OCI-LY7 (cell line): ENCODE measurements at regions not wholly inside any gene's neighbourhood (a gene's known extent, or its start where the extent isn't known, plus 50 kb on each side); places are given as distances from the start of the nearest gene placed in this dataset.

ENCODE experiments used
- BruUV-seq: library from RNA; stranded (reverse); fragments of 400-500 nt; replicated peaks from 2 replicates; lab custom pipeline; 2021; lab: Mats Ljungman, UMichigan
- CTCF ChIA-PET: fragments of 300-600 bp; sonication (Branson Sonifier 250); formaldehyde crosslinking; loops from one replicate; lab custom pipeline; 2022; ENCODE audit warnings: antibody characterized with exemption; ENCODE audit not compliant: unreplicated experiment; lab: Charles Lee
- POLR2A ChIA-PET: fragments of 300-600 bp; sonication (Branson Sonifier 250); formaldehyde crosslinking; loops from one replicate; lab custom pipeline; 2022; ENCODE audit warnings: antibody characterized with exemption; lab: Charles Lee
- DNase-seq: peaks from one replicate; pipeline ENCODE4 v3.0.0-alpha.2; 2015; ENCODE audit warnings: low spot score
- H2AFZ ChIP-seq: fragments of 200-600 bp; sonication (generic), shearing (Covaris generic); 2 replicates; pipeline ENCODE4 v1.6.1; 2014; ENCODE audit warnings: mild to moderate bottlenecking, antibody characterized with exemption, low read length, moderate library complexity
- H3K27ac ChIP-seq: fragments of 200-600 bp; sonication (generic); 2 replicates; pipeline ENCODE4 v1.5.1; 2014; ENCODE audit warnings: mixed run types, low read depth, mild to moderate bottlenecking, moderate library complexity, low read length, inconsistent platforms; ENCODE audit not compliant: poor library complexity, severe bottlenecking
- H3K36me3 ChIP-seq: fragments of 200-600 bp; sonication (generic); 2 replicates; pipeline ENCODE4 v1.6.1; 2014; ENCODE audit warnings: mild to moderate bottlenecking, antibody characterized with exemption, low read length, moderate library complexity, mixed read lengths; ENCODE audit not compliant: insufficient read depth
- H3K4me1 ChIP-seq: fragments of 200-600 bp; sonication (generic); 2 replicates; pipeline ENCODE4 v1.5.1; 2014; ENCODE audit warnings: mild to moderate bottlenecking, low read length; ENCODE audit not compliant: insufficient read depth, poor library complexity, severe bottlenecking
- H3K4me2 ChIP-seq: fragments of 200-600 bp; sonication (generic); 2 replicates; pipeline ENCODE4 v1.6.1; 2014; ENCODE audit warnings: mild to moderate bottlenecking, low read length
- H3K4me3 ChIP-seq: fragments of 200-600 bp; sonication (generic); 2 replicates; pipeline ENCODE4 v1.5.1; 2014; ENCODE audit warnings: mild to moderate bottlenecking, low read depth, low read length; ENCODE audit not compliant: poor library complexity, severe bottlenecking
- H3K79me2 ChIP-seq: fragments of 200-600 bp; sonication (generic); 2 replicates; pipeline ENCODE4 v1.6.1; 2016; ENCODE audit warnings: low read depth, mild to moderate bottlenecking, low read length, moderate library complexity, mixed read lengths; ENCODE audit not compliant: insufficient read depth
- H3K9me2 ChIP-seq: fragments of 200-600 bp; sonication (generic); 2 replicates; pipeline ENCODE4 v1.6.1; 2016; ENCODE audit warnings: mild to moderate bottlenecking, low read length, mixed read lengths; ENCODE audit not compliant: insufficient read depth
- H3K9me3 ChIP-seq: fragments of 200-600 bp; sonication (generic); 2 replicates; pipeline ENCODE4 v1.6.1; 2014; ENCODE audit warnings: mild to moderate bottlenecking, mixed run types, low read length, mixed read lengths
- H4K20me1 ChIP-seq: fragments of 200-600 bp; sonication (generic); 2 replicates; pipeline ENCODE4 v1.6.1; 2014; ENCODE audit warnings: mild to moderate bottlenecking, antibody characterized with exemption, low read length, moderate library complexity, mixed read lengths; ENCODE audit not compliant: insufficient read depth
- CTCF ChIP-seq: fragments of 200-600 bp; sonication (generic); conservative IDR thresholded peaks from 2 replicates; pipeline ENCODE4 v1.5.1; 2014; ENCODE audit warnings: mild to moderate bottlenecking, antibody characterized with exemption, low read length, moderate library complexity, mixed read lengths
- EZH2phosphoT487 ChIP-seq: fragments of 200-600 bp; sonication (generic); IDR thresholded peaks from 2 replicates; pipeline ENCODE4 v1.6.1; 2018; ENCODE audit warnings: low read depth, borderline replicate concordance, mild to moderate bottlenecking, mixed run types, antibody characterized with exemption, low read length, moderate library complexity, mixed read lengths
- intact Hi-C: fragments of 100-400 bp; cut with micrococcal nuclease; formaldehyde crosslinking; loops from one replicate; pipeline ENCODE4 v1.10.0; 2022; ENCODE audit not compliant: unreplicated experiment

GRCh38 chr12:97016163-97016562, 109.1 kb downstream of the NEDD1 start:
- H3K9me3 ChIP-seq, result no peaks in the 10 kb centered on the region
- no peaks in the 10 kb centered on the region for H3K79me2 ChIP-seq
- H3K4me3 ChIP-seq, result no peak overlapping the region
- H3K27ac ChIP-seq, result no peak overlapping the region
- no peaks in the 10 kb centered on the region for H4K20me1 ChIP-seq
- no TSS peak for BruUV-seq
- DNase-seq, result no peak
- H3K4me2 ChIP-seq, result no peak overlapping the region
- H3K4me1 ChIP-seq, result no peaks in the 10 kb centered on the region
- H3K9me2 ChIP-seq, result no peaks in the 10 kb centered on the region
- intact Hi-C loops, result no loop called here
- no peak overlapping the region for H2AFZ ChIP-seq
- no peak for TF ChIP-seq CTCF
- no peak for TF ChIP-seq EZH2phosphoT487
- ChIA-PET CTCF (no interaction called here), POLR2A (interaction anchor here (0.6 kb wide), 1 partner anchor 22 kb away, joined by 4 read pairs; no protein-coding TSS in a partner anchor)
- no peaks in the 10 kb centered on the region for H3K36me3 ChIP-seq

GRCh38 chr12:97017213-97017612, 110.2 kb downstream of the NEDD1 start:
- Histone ChIP-seq H2AFZ (no peak overlapping the region), H4K20me1 (no peaks in the 10 kb centered on the region), H3K79me2 (no peaks in the 10 kb centered on the region), H3K9me2 (no peaks in the 10 kb centered on the region), H3K9me3 (no peaks in the 10 kb centered on the region), H3K27ac (no peak overlapping the region), H3K36me3 (no peaks in the 10 kb centered on the region), H3K4me2 (no peak overlapping the region), H3K4me1 (no peaks in the 10 kb centered on the region), H3K4me3 (no peak overlapping the region)
- DNase-seq, result no peak
- ChIA-PET POLR2A (no interaction called here), CTCF (no interaction called here)
- BruUV-seq, result no TSS peak
- intact Hi-C loops, result no loop called here
- TF ChIP-seq EZH2phosphoT487 (no peak), CTCF (no peak)

GRCh38 chr12:97022536-97023230, 115.6 kb downstream of the NEDD1 start:
- no TSS peak for BruUV-seq
- TF ChIP-seq EZH2phosphoT487, result no peak
- TF ChIP-seq CTCF, result no peak
- no peak overlapping the region for H3K4me3 ChIP-seq
- H4K20me1 ChIP-seq, result no peaks in the 10 kb centered on the region
- intact Hi-C loops, result no loop called here
- H2AFZ ChIP-seq, result no peak overlapping the region
- no peaks in the 10 kb centered on the region for H3K9me2 ChIP-seq
- no peaks in the 10 kb centered on the region for H3K9me3 ChIP-seq
- no peak for DNase-seq
- ChIA-PET POLR2A (interaction anchor here (0.6 kb wide), 1 partner anchor 9 kb away, joined by 4 read pairs; no protein-coding TSS in a partner anchor), CTCF (no interaction called here)
- H3K4me2 ChIP-seq, result no peak overlapping the region
- no peaks in the 10 kb centered on the region for H3K79me2 ChIP-seq
- H3K27ac ChIP-seq, result no peak overlapping the region
- H3K36me3 ChIP-seq, result no peaks in the 10 kb centered on the region
- no peaks in the 10 kb centered on the region for H3K4me1 ChIP-seq
